OCI-LY7 (cell line): ENCODE measurements at regions not wholly inside any gene's neighbourhood (a gene's known extent, or its start where the extent isn't known, plus 50 kb on each side); places are given as distances from the start of the nearest gene placed in this dataset.

ENCODE experiments used
- BruUV-seq: library from RNA; stranded (reverse); fragments of 400-500 nt; replicated peaks from 2 replicates; lab custom pipeline; 2021; lab: Mats Ljungman, UMichigan
- CTCF ChIA-PET: fragments of 300-600 bp; sonication (Branson Sonifier 250); formaldehyde crosslinking; loops from one replicate; lab custom pipeline; 2022; ENCODE audit warnings: antibody characterized with exemption; ENCODE audit not compliant: unreplicated experiment; lab: Charles Lee
- POLR2A ChIA-PET: fragments of 300-600 bp; sonication (Branson Sonifier 250); formaldehyde crosslinking; loops from one replicate; lab custom pipeline; 2022; ENCODE audit warnings: antibody characterized with exemption; lab: Charles Lee
- DNase-seq: peaks from one replicate; pipeline ENCODE4 v3.0.0-alpha.2; 2015; ENCODE audit warnings: low spot score
- H2AFZ ChIP-seq: fragments of 200-600 bp; sonication (generic), shearing (Covaris generic); 2 replicates; pipeline ENCODE4 v1.6.1; 2014; ENCODE audit warnings: mild to moderate bottlenecking, antibody characterized with exemption, low read length, moderate library complexity
- H3K27ac ChIP-seq: fragments of 200-600 bp; sonication (generic); 2 replicates; pipeline ENCODE4 v1.5.1; 2014; ENCODE audit warnings: mixed run types, low read depth, mild to moderate bottlenecking, moderate library complexity, low read length, inconsistent platforms; ENCODE audit not compliant: poor library complexity, severe bottlenecking
- H3K36me3 ChIP-seq: fragments of 200-600 bp; sonication (generic); 2 replicates; pipeline ENCODE4 v1.6.1; 2014; ENCODE audit warnings: mild to moderate bottlenecking, antibody characterized with exemption, low read length, moderate library complexity, mixed read lengths; ENCODE audit not compliant: insufficient read depth
- H3K4me1 ChIP-seq: fragments of 200-600 bp; sonication (generic); 2 replicates; pipeline ENCODE4 v1.5.1; 2014; ENCODE audit warnings: mild to moderate bottlenecking, low read length; ENCODE audit not compliant: insufficient read depth, poor library complexity, severe bottlenecking
- H3K4me2 ChIP-seq: fragments of 200-600 bp; sonication (generic); 2 replicates; pipeline ENCODE4 v1.6.1; 2014; ENCODE audit warnings: mild to moderate bottlenecking, low read length
- H3K4me3 ChIP-seq: fragments of 200-600 bp; sonication (generic); 2 replicates; pipeline ENCODE4 v1.5.1; 2014; ENCODE audit warnings: mild to moderate bottlenecking, low read depth, low read length; ENCODE audit not compliant: poor library complexity, severe bottlenecking
- H3K79me2 ChIP-seq: fragments of 200-600 bp; sonication (generic); 2 replicates; pipeline ENCODE4 v1.6.1; 2016; ENCODE audit warnings: low read depth, mild to moderate bottlenecking, low read length, moderate library complexity, mixed read lengths; ENCODE audit not compliant: insufficient read depth
- H3K9me2 ChIP-seq: fragments of 200-600 bp; sonication (generic); 2 replicates; pipeline ENCODE4 v1.6.1; 2016; ENCODE audit warnings: mild to moderate bottlenecking, low read length, mixed read lengths; ENCODE audit not compliant: insufficient read depth
- H3K9me3 ChIP-seq: fragments of 200-600 bp; sonication (generic); 2 replicates; pipeline ENCODE4 v1.6.1; 2014; ENCODE audit warnings: mild to moderate bottlenecking, mixed run types, low read length, mixed read lengths
- H4K20me1 ChIP-seq: fragments of 200-600 bp; sonication (generic); 2 replicates; pipeline ENCODE4 v1.6.1; 2014; ENCODE audit warnings: mild to moderate bottlenecking, antibody characterized with exemption, low read length, moderate library complexity, mixed read lengths; ENCODE audit not compliant: insufficient read depth
- CTCF ChIP-seq: fragments of 200-600 bp; sonication (generic); conservative IDR thresholded peaks from 2 replicates; pipeline ENCODE4 v1.5.1; 2014; ENCODE audit warnings: mild to moderate bottlenecking, antibody characterized with exemption, low read length, moderate library complexity, mixed read lengths
- EZH2phosphoT487 ChIP-seq: fragments of 200-600 bp; sonication (generic); IDR thresholded peaks from 2 replicates; pipeline ENCODE4 v1.6.1; 2018; ENCODE audit warnings: low read depth, borderline replicate concordance, mild to moderate bottlenecking, mixed run types, antibody characterized with exemption, low read length, moderate library complexity, mixed read lengths
- intact Hi-C: fragments of 100-400 bp; cut with micrococcal nuclease; formaldehyde crosslinking; loops from one replicate; pipeline ENCODE4 v1.10.0; 2022; ENCODE audit not compliant: unreplicated experiment

GRCh38 chr18:48470484-48471180 is 61.4 kb upstream of the ZBTB7C start:
- CTCF ChIA-PET: no interaction called here
- no peak for TF ChIP-seq EZH2phosphoT487
- TF ChIP-seq CTCF: no peak
- no peaks in the 10 kb centered on the region for H4K20me1 ChIP-seq
- H3K9me3 ChIP-seq: no peaks in the 10 kb centered on the region
- H2AFZ ChIP-seq: no peak overlapping the region
- BruUV-seq: no TSS peak
- intact Hi-C loops: loop anchor here (10.0 kb wide), 1 partner anchor 284 kb away; no protein-coding TSS in a partner anchor
- no peak overlapping the region for H3K4me3 ChIP-seq
- no peak overlapping the region for H3K4me2 ChIP-seq
- H3K9me2 ChIP-seq: no peaks in the 10 kb centered on the region
- no peaks in the 10 kb centered on the region for H3K4me1 ChIP-seq
- no peaks in the 10 kb centered on the region for H3K79me2 ChIP-seq
- H3K27ac ChIP-seq: no peak overlapping the region
- DNase-seq: no peak
- no peaks in the 10 kb centered on the region for H3K36me3 ChIP-seq
- POLR2A ChIA-PET: no interaction called here

GRCh38 chr18:48468151-48468550 is 59.0 kb upstream of the ZBTB7C start:
- no peaks in the 10 kb centered on the region for H3K9me3 ChIP-seq
- no peak for DNase-seq
- no peaks in the 10 kb centered on the region for H4K20me1 ChIP-seq
- no peak overlapping the region for H2AFZ ChIP-seq
- no peak overlapping the region for H3K27ac ChIP-seq
- H3K4me1 ChIP-seq: no peaks in the 10 kb centered on the region
- ChIA-PET CTCF (no interaction called here), POLR2A (no interaction called here)
- H3K4me3 ChIP-seq: no peak overlapping the region
- no peaks in the 10 kb centered on the region for H3K9me2 ChIP-seq
- TF ChIP-seq EZH2phosphoT487: no peak
- no peak for TF ChIP-seq CTCF
- no TSS peak for BruUV-seq
- no peak overlapping the region for H3K4me2 ChIP-seq
- no peaks in the 10 kb centered on the region for H3K36me3 ChIP-seq
- intact Hi-C loops: no loop called here
- H3K79me2 ChIP-seq: no peaks in the 10 kb centered on the region

GRCh38 chr18:48467231-48467630 is 58.0 kb upstream of the ZBTB7C start:
- DNase-seq: no peak
- H4K20me1 ChIP-seq: no peaks in the 10 kb centered on the region
- TF ChIP-seq EZH2phosphoT487: no peak
- no peaks in the 10 kb centered on the region for H3K79me2 ChIP-seq
- H3K27ac ChIP-seq: no peak overlapping the region
- no TSS peak for BruUV-seq
- CTCF ChIA-PET: no interaction called here
- H3K4me3 ChIP-seq: no peak overlapping the region
- H3K4me1 ChIP-seq: no peaks in the 10 kb centered on the region
- POLR2A ChIA-PET: no interaction called here
- no peaks in the 10 kb centered on the region for H3K9me2 ChIP-seq
- no peaks in the 10 kb centered on the region for H3K36me3 ChIP-seq
- no peaks in the 10 kb centered on the region for H3K9me3 ChIP-seq
- H3K4me2 ChIP-seq: no peak overlapping the region
- no peak overlapping the region for H2AFZ ChIP-seq
- intact Hi-C loops: no loop called here
